Activated CD4-positive, alpha-beta T cell treated with anti-CD3 and anti-CD28 coated beads for 36 hours (primary cell): ENCODE measurements at regions not wholly inside any gene's neighbourhood (a gene's known extent, or its start where the extent isn't known, plus 50 kb on each side); places are given as distances from the start of the nearest gene placed in this dataset.

Source experiments
- ATAC-seq: fragments of 200-7000 bp; cut with Tn5 transposase; one replicate; pipeline ENCODE4 v1.10.0; 2021; ENCODE audit warnings: mild to moderate bottlenecking, moderate library complexity
- CTCF ChIA-PET: fragments of 350-600 bp; sonication (Branson Sonifier 250); formaldehyde crosslinking; loops from one replicate; lab custom pipeline; 2021; ENCODE audit warnings: antibody characterized with exemption; lab: Charles Lee
- POLR2A ChIA-PET: fragments of 350-600 bp; sonication (Branson Sonifier 250); formaldehyde crosslinking; loops from one replicate; lab custom pipeline; 2021; ENCODE audit warnings: antibody characterized with exemption, inconsistent platforms; lab: Charles Lee
- DNase-seq: peaks from one replicate; pipeline ENCODE4 v3.0.0-alpha.2; 2020
- H3K27ac Mint-ChIP-seq: one replicate; pipeline ENCODE4 v1.8.0; 2021; ENCODE audit warnings: mixed read lengths
- H3K27me3 Mint-ChIP-seq: one replicate; pipeline ENCODE4 v1.8.0; 2021; ENCODE audit warnings: mixed read lengths
- H3K36me3 Mint-ChIP-seq: one replicate; pipeline ENCODE4 v1.8.0; 2021; ENCODE audit warnings: low read depth, mixed read lengths
- H3K4me1 Mint-ChIP-seq: one replicate; pipeline ENCODE4 v1.8.0; 2021; ENCODE audit warnings: mixed read lengths
- H3K4me3 Mint-ChIP-seq: one replicate; pipeline ENCODE4 v1.8.0; 2021; ENCODE audit warnings: mild to moderate bottlenecking, moderate library complexity, mixed read lengths
- H3K9me3 Mint-ChIP-seq: one replicate; pipeline ENCODE4 v1.8.0; 2021; ENCODE audit warnings: low read depth, mixed read lengths
- intact Hi-C, 2 experiments: fragments of 100-400 bp; cut with DNase I in 1 of 2; cut with micrococcal nuclease in 1 of 2; formaldehyde crosslinking; loops; one replicate each; pipeline versions ENCODE4 v1.14.2 to v1.15.1; 2022 to 2024; cut with DNase I, micrococcal nuclease

- CTCF ChIA-PET = interaction anchor here (0.6 kb wide), 1 partner anchor 347 kb away, joined by 3 read pairs; no protein-coding TSS in a partner anchor
- intact Hi-C loops = no loop called here
- no peak overlapping the region for H3K27ac Mint-ChIP-seq
Observed at GRCh38 chr4:178255172-178255571, 812.9 kb upstream of the AGA start.

GRCh38 chr4:178258603-178259002 is 816.4 kb upstream of the AGA start:
- CTCF ChIA-PET = no interaction called here

More at GRCh38 chr4:178255172-178255571, 812.9 kb upstream of the AGA start:
- Mint-ChIP-seq H3K4me1 (no peaks in the 10 kb centered on the region), H3K4me3 (no peak overlapping the region), H3K27me3 (no peaks in the 10 kb centered on the region), H3K9me3 (no peaks in the 10 kb centered on the region), H3K36me3 (no peaks in the 10 kb centered on the region)
- POLR2A ChIA-PET = no interaction called here
- DNase-seq (no peak), ATAC-seq (no peak)

GRCh38 chr4:178259566-178259965 is 817.3 kb upstream of the AGA start:
- H3K36me3 Mint-ChIP-seq = no peaks in the 10 kb centered on the region
- no peak for DNase-seq
- ChIA-PET CTCF (no interaction called here), POLR2A (no interaction called here)
- no peak overlapping the region for H3K27ac Mint-ChIP-seq
- H3K4me3 Mint-ChIP-seq = no peak overlapping the region
- intact Hi-C loops = no loop called here
- H3K27me3 Mint-ChIP-seq = no peaks in the 10 kb centered on the region
- no peak for ATAC-seq
- peaks cover 7% of the 10 kb centered on the region for H3K9me3 Mint-ChIP-seq
- no peaks in the 10 kb centered on the region for H3K4me1 Mint-ChIP-seq

More at GRCh38 chr4:178258603-178259002, 816.4 kb upstream of the AGA start:
- Mint-ChIP-seq H3K4me3 (no peak overlapping the region), H3K27me3 (no peaks in the 10 kb centered on the region), H3K36me3 (no peaks in the 10 kb centered on the region), H3K4me1 (no peaks in the 10 kb centered on the region), H3K27ac (no peak overlapping the region), H3K9me3 (peaks cover 5% of the 10 kb centered on the region)
- POLR2A ChIA-PET = no interaction called here
- DNase-seq = no peak
- no peak for ATAC-seq
- intact Hi-C loops = no loop called here

- CTCF ChIA-PET = no interaction called here
Observed at GRCh38 chr4:178264001-178264400, 821.8 kb upstream of the AGA start.

GRCh38 chr4:178271386-178271785 is 829.1 kb upstream of the AGA start:
- no peaks in the 10 kb centered on the region for H3K4me1 Mint-ChIP-seq
- H3K27ac Mint-ChIP-seq = no peak overlapping the region
- CTCF ChIA-PET = interaction anchor here (0.8 to 1.1 kb wide), 2 partner anchors 11 to 66 kb away, joined by 3 read pairs; no protein-coding TSS in a partner anchor
- no peaks in the 10 kb centered on the region for H3K27me3 Mint-ChIP-seq
- DNase-seq (no peak), ATAC-seq (no peak)
- POLR2A ChIA-PET = no interaction called here
- no peak overlapping the region for H3K4me3 Mint-ChIP-seq
- intact Hi-C loops = no loop called here
- H3K9me3 Mint-ChIP-seq = peaks cover 3% of the 10 kb centered on the region
- H3K36me3 Mint-ChIP-seq = no peaks in the 10 kb centered on the region

More at GRCh38 chr4:178264001-178264400, 821.8 kb upstream of the AGA start:
- no peak overlapping the region for H3K27ac Mint-ChIP-seq
- no peaks in the 10 kb centered on the region for H3K27me3 Mint-ChIP-seq
- ATAC-seq (no peak), DNase-seq (no peak)
- intact Hi-C loops = no loop called here
- POLR2A ChIA-PET = no interaction called here
- no peak overlapping the region for H3K4me3 Mint-ChIP-seq
- no peaks in the 10 kb centered on the region for H3K36me3 Mint-ChIP-seq
- H3K9me3 Mint-ChIP-seq = peaks cover 9% of the 10 kb centered on the region
- no peaks in the 10 kb centered on the region for H3K4me1 Mint-ChIP-seq

GRCh38 chr4:178273168-178273567 is 830.9 kb upstream of the AGA start:
- ATAC-seq (no peak), DNase-seq (no peak)
- Mint-ChIP-seq H3K27me3 (no peaks in the 10 kb centered on the region), H3K27ac (no peak overlapping the region), H3K4me1 (no peaks in the 10 kb centered on the region), H3K9me3 (peaks cover 3% of the 10 kb centered on the region), H3K36me3 (no peaks in the 10 kb centered on the region), H3K4me3 (no peak overlapping the region)
- intact Hi-C loops = no loop called here
- ChIA-PET POLR2A (no interaction called here), CTCF (no interaction called here)

- H3K4me3 Mint-ChIP-seq = no peak overlapping the region
- H3K36me3 Mint-ChIP-seq = no peaks in the 10 kb centered on the region
- intact Hi-C loops = loop anchor here in 1 of 2 experiments (5.0 kb wide), 1 partner anchor 719 kb away; no protein-coding TSS in a partner anchor
- H3K9me3 Mint-ChIP-seq = no peaks in the 10 kb centered on the region
- ATAC-seq (no peak), DNase-seq (peak; percentile 12)
- ChIA-PET CTCF (no interaction called here), POLR2A (no interaction called here)
- H3K27me3 Mint-ChIP-seq = no peaks in the 10 kb centered on the region
- no peaks in the 10 kb centered on the region for H3K4me1 Mint-ChIP-seq
- no peak overlapping the region for H3K27ac Mint-ChIP-seq
Observed at GRCh38 chr4:178275671-178276360, 833.6 kb upstream of the AGA start.

- ATAC-seq (no peak), DNase-seq (no peak)
- Mint-ChIP-seq H3K4me3 (no peak overlapping the region), H3K4me1 (no peaks in the 10 kb centered on the region), H3K27ac (no peak overlapping the region), H3K36me3 (no peaks in the 10 kb centered on the region), H3K27me3 (no peaks in the 10 kb centered on the region), H3K9me3 (no peaks in the 10 kb centered on the region)
- CTCF ChIA-PET = interaction anchor here (0.6 kb wide), 1 partner anchor 10 kb away, joined by 3 read pairs; no protein-coding TSS in a partner anchor
- POLR2A ChIA-PET = no interaction called here
- intact Hi-C loops = no loop called here
Observed at GRCh38 chr4:178280362-178280761, 838.1 kb upstream of the AGA start.

- no peaks in the 10 kb centered on the region for H3K36me3 Mint-ChIP-seq
- CTCF ChIA-PET = no interaction called here
- intact Hi-C loops = no loop called here
Observed at GRCh38 chr4:178288462-178288861, 846.2 kb upstream of the AGA start.

GRCh38 chr4:178293601-178294000 is 851.4 kb upstream of the AGA start:
- Mint-ChIP-seq H3K4me1 (no peaks in the 10 kb centered on the region), H3K9me3 (peaks cover 3% of the 10 kb centered on the region), H3K4me3 (no peak overlapping the region), H3K27me3 (no peaks in the 10 kb centered on the region), H3K36me3 (no peaks in the 10 kb centered on the region), H3K27ac (no peak overlapping the region)
- ATAC-seq = no peak
- ChIA-PET CTCF (no interaction called here), POLR2A (no interaction called here)
- DNase-seq = no peak
- intact Hi-C loops = no loop called here

More at GRCh38 chr4:178288462-178288861, 846.2 kb upstream of the AGA start:
- H3K4me1 Mint-ChIP-seq = no peaks in the 10 kb centered on the region
- POLR2A ChIA-PET = no interaction called here
- H3K27ac Mint-ChIP-seq = no peak overlapping the region
- H3K27me3 Mint-ChIP-seq = no peaks in the 10 kb centered on the region
- ATAC-seq (no peak), DNase-seq (no peak)
- H3K4me3 Mint-ChIP-seq = no peak overlapping the region
- H3K9me3 Mint-ChIP-seq = peaks cover 3% of the 10 kb centered on the region

- CTCF ChIA-PET = no interaction called here
Observed at GRCh38 chr4:178296669-178297068, 854.4 kb upstream of the AGA start.

GRCh38 chr4:178306565-178306964 is 864.3 kb upstream of the AGA start:
- ChIA-PET CTCF (no interaction called here), POLR2A (no interaction called here)
- ATAC-seq (no peak), DNase-seq (no peak)
- Mint-ChIP-seq H3K4me3 (no peak overlapping the region), H3K36me3 (no peaks in the 10 kb centered on the region), H3K9me3 (no peaks in the 10 kb centered on the region), H3K27ac (no peak overlapping the region), H3K4me1 (no peaks in the 10 kb centered on the region), H3K27me3 (no peaks in the 10 kb centered on the region)
- intact Hi-C loops = loop anchor here in 1 of 2 experiments (10.0 kb wide), 1 partner anchor 1888 kb away; no protein-coding TSS in a partner anchor

More at GRCh38 chr4:178296669-178297068, 854.4 kb upstream of the AGA start:
- H3K27ac Mint-ChIP-seq = no peak overlapping the region
- H3K4me3 Mint-ChIP-seq = no peak overlapping the region
- no peaks in the 10 kb centered on the region for H3K36me3 Mint-ChIP-seq
- H3K9me3 Mint-ChIP-seq = no peaks in the 10 kb centered on the region
- no peaks in the 10 kb centered on the region for H3K27me3 Mint-ChIP-seq
- intact Hi-C loops = no loop called here
- H3K4me1 Mint-ChIP-seq = no peaks in the 10 kb centered on the region
- POLR2A ChIA-PET = no interaction called here
- DNase-seq (no peak), ATAC-seq (no peak)
